SK-N-SH treated with all-trans-retinoic acid at 6 μM for 48 hours (cell line): ENCODE measurements at regions not wholly inside any gene's neighbourhood (a gene's known extent, or its start where the extent isn't known, plus 50 kb on each side); places are given as distances from the start of the nearest gene placed in this dataset.

Source experiments
- ATAC-seq: fragments of 200-7000 bp; cut with Tn5 transposase; 3 replicates; pipeline ENCODE4 v1.9.1; 2020; ENCODE audit warnings: mild to moderate bottlenecking, moderate library complexity
- ARNTL ChIP-seq: fragments of 450-650 bp; formaldehyde crosslinking; IDR thresholded peaks from 2 replicates; pipeline ENCODE4 v1.5.0; 2020; ENCODE audit warnings: low read depth, mild to moderate bottlenecking, moderate library complexity, borderline replicate concordance
- BACH2 ChIP-seq: fragments of 250-450 bp; sonication (Bioruptor Pico); IDR thresholded peaks from 2 replicates; pipeline ENCODE4 v1.9.0; 2021; ENCODE audit warnings: mild to moderate bottlenecking, borderline replicate concordance
- CSDC2 ChIP-seq: fragments of 250-450 bp; sonication (Bioruptor Pico); IDR thresholded peaks from 2 replicates; pipeline ENCODE4 v1.5.0; 2020; ENCODE audit warnings: mild to moderate bottlenecking, moderate library complexity
- CSRNP3 ChIP-seq: fragments of 250-450 bp; sonication (Bioruptor Pico); IDR thresholded peaks from 2 replicates; pipeline ENCODE4 v1.5.1; 2021; ENCODE audit warnings: mild to moderate bottlenecking, moderate library complexity
- ESRRG ChIP-seq: fragments of 250-450 bp; sonication (Bioruptor Pico); IDR thresholded peaks from 2 replicates; pipeline ENCODE4 v1.6.1; 2021; ENCODE audit warnings: mild to moderate bottlenecking
- GLIS3 ChIP-seq: fragments of 250-450 bp; sonication (Bioruptor Pico); IDR thresholded peaks from 2 replicates; pipeline ENCODE4 v1.5.0; 2020; ENCODE audit warnings: mild to moderate bottlenecking, moderate library complexity
- ISL1 ChIP-seq: fragments of 250-450 bp; sonication (Bioruptor Pico); IDR thresholded peaks from 2 replicates; pipeline ENCODE4 v2.1.2; 2022; ENCODE audit warnings: mild to moderate bottlenecking, moderate library complexity
- OSR1 ChIP-seq: fragments of 250-450 bp; sonication (Bioruptor Pico); IDR thresholded peaks from 2 replicates; pipeline ENCODE4 v1.8.0; 2022; ENCODE audit warnings: moderate library complexity, mild to moderate bottlenecking, inconsistent platforms
- PATZ1 ChIP-seq: fragments of 250-450 bp; sonication (Bioruptor Pico); IDR thresholded peaks from 2 replicates; pipeline ENCODE4 v1.8.0; 2020; ENCODE audit warnings: mild to moderate bottlenecking, moderate library complexity, borderline replicate concordance
- POU6F1 ChIP-seq: fragments of 250-450 bp; sonication (Bioruptor Pico); IDR thresholded peaks from 2 replicates; pipeline ENCODE4 v1.8.0; 2021; ENCODE audit warnings: low read depth, mild to moderate bottlenecking, moderate library complexity, borderline replicate concordance
- PPARA ChIP-seq: fragments of 250-450 bp; sonication (Bioruptor Pico); IDR thresholded peaks from 2 replicates; pipeline ENCODE4 v1.5.0; 2020; ENCODE audit warnings: mild to moderate bottlenecking, borderline replicate concordance
- RARB ChIP-seq: fragments of 250-450 bp; sonication (Bioruptor Pico); IDR thresholded peaks from 2 replicates; pipeline ENCODE4 v1.8.0; 2021; ENCODE audit warnings: mild to moderate bottlenecking, moderate library complexity
- SNAI2 ChIP-seq: fragments of 250-450 bp; sonication (Bioruptor Pico); IDR thresholded peaks from 2 replicates; pipeline ENCODE4 v1.5.0; 2020; ENCODE audit warnings: mild to moderate bottlenecking, moderate library complexity
- TCF4 ChIP-seq: fragments of 250-450 bp; sonication (Bioruptor Pico); IDR thresholded peaks from 2 replicates; pipeline ENCODE4 v1.8.0; 2021; ENCODE audit warnings: mild to moderate bottlenecking, moderate library complexity, borderline replicate concordance
- TOX ChIP-seq: fragments of 250-450 bp; sonication (Bioruptor Pico); IDR thresholded peaks from 2 replicates; pipeline ENCODE4 v1.8.0; 2021; ENCODE audit warnings: mild to moderate bottlenecking, moderate library complexity, borderline replicate concordance
- TSHZ2 ChIP-seq: fragments of 250-450 bp; sonication (Bioruptor Pico); IDR thresholded peaks from 2 replicates; pipeline ENCODE4 v1.5.0; 2020; ENCODE audit warnings: mild to moderate bottlenecking, moderate library complexity
- ZC3H10 ChIP-seq: fragments of 250-450 bp; sonication (Bioruptor Pico); IDR thresholded peaks from 2 replicates; pipeline ENCODE4 v1.5.1; 2021; ENCODE audit warnings: mild to moderate bottlenecking, moderate library complexity
- ZFP3 ChIP-seq: fragments of 250-450 bp; sonication (Bioruptor Pico); IDR thresholded peaks from 2 replicates; pipeline ENCODE4 v1.5.0; 2020; ENCODE audit warnings: mild to moderate bottlenecking, moderate library complexity
- ZFP30 ChIP-seq: fragments of 450-650 bp; formaldehyde crosslinking; IDR thresholded peaks from 2 replicates; pipeline ENCODE4 v1.5.0; 2022; ENCODE audit warnings: mild to moderate bottlenecking, moderate library complexity
- ZNF565 ChIP-seq: fragments of 450-650 bp; formaldehyde crosslinking; conservative IDR thresholded peaks from 2 replicates; pipeline ENCODE4 v1.5.0; 2020; ENCODE audit warnings: low read depth, mild to moderate bottlenecking, moderate library complexity
- ZNF70 ChIP-seq: fragments of 450-650 bp; formaldehyde crosslinking; IDR thresholded peaks from 2 replicates; pipeline ENCODE4 v1.5.0; 2020; ENCODE audit warnings: mild to moderate bottlenecking, moderate library complexity
- ZNF8 ChIP-seq: fragments of 450-650 bp; formaldehyde crosslinking; IDR thresholded peaks from 2 replicates; pipeline ENCODE4 v1.5.0; 2020; ENCODE audit warnings: mild to moderate bottlenecking, moderate library complexity

GRCh38 chr11:109208121-109208520, 213.9 kb upstream of the C11orf87 start:
- TF ChIP-seq PPARA (CRISPR knock-in tag) (no peak), ZFP3 (CRISPR knock-in tag) (no peak)
- ATAC-seq: no peak

GRCh38 chr11:109209572-109209971, 212.4 kb upstream of the C11orf87 start:
- ATAC-seq: no peak
- TF ChIP-seq ZFP3 (CRISPR knock-in tag): no peak
- no peak for TF ChIP-seq PPARA (CRISPR knock-in tag)
- TF ChIP-seq TOX (CRISPR knock-in tag): no peak
- no peak for TF ChIP-seq SNAI2
- no peak for TF ChIP-seq TCF4
- no peak for TF ChIP-seq POU6F1 (CRISPR knock-in tag)
- no peak for TF ChIP-seq RARB
- no peak for TF ChIP-seq ZFP30 (CRISPR knock-in tag)
- no peak for TF ChIP-seq ZNF70 (CRISPR knock-in tag)
- TF ChIP-seq ISL1 (CRISPR knock-in tag): no peak
- no peak for TF ChIP-seq ARNTL (CRISPR knock-in tag)
- no peak for TF ChIP-seq CSDC2 (CRISPR knock-in tag)
- no peak for TF ChIP-seq ZC3H10 (CRISPR knock-in tag)
- no peak for TF ChIP-seq OSR1 (CRISPR knock-in tag)
- TF ChIP-seq BACH2: no peak
- TF ChIP-seq ZNF565 (CRISPR knock-in tag): no peak
- no peak for TF ChIP-seq TSHZ2 (CRISPR knock-in tag)

- ATAC-seq: no peak
These were observed 200.8 kb upstream of the C11orf87 start for GRCh38 chr11:109221190-109221589.

GRCh38 chr11:109222761-109223160, 199.2 kb upstream of the C11orf87 start:
- ATAC-seq: no peak
- TF ChIP-seq RARB (no peak), GLIS3 (CRISPR knock-in tag) (no peak), ARNTL (CRISPR knock-in tag) (no peak), ZNF70 (CRISPR knock-in tag) (no peak), ESRRG (CRISPR knock-in tag) (no peak), ZNF8 (CRISPR knock-in tag) (no peak), PATZ1 (CRISPR knock-in tag) (no peak), POU6F1 (CRISPR knock-in tag) (no peak), ISL1 (CRISPR knock-in tag) (no peak), CSRNP3 (no peak), BACH2 (no peak), OSR1 (CRISPR knock-in tag) (no peak), TOX (CRISPR knock-in tag) (no peak), PPARA (CRISPR knock-in tag) (no peak), ZNF565 (CRISPR knock-in tag) (no peak), TCF4 (no peak), ZFP3 (CRISPR knock-in tag) (no peak)

More at GRCh38 chr11:109221190-109221589, 200.8 kb upstream of the C11orf87 start:
- no peak for TF ChIP-seq OSR1 (CRISPR knock-in tag)
- TF ChIP-seq RARB: no peak
- no peak for TF ChIP-seq ISL1 (CRISPR knock-in tag)
- TF ChIP-seq ZNF70 (CRISPR knock-in tag): no peak
- TF ChIP-seq PATZ1 (CRISPR knock-in tag): no peak
